Suppressor macrophage (primary cell): ENCODE measurements at regions not wholly inside any gene's neighbourhood (a gene's known extent, or its start where the extent isn't known, plus 50 kb on each side); places are given as distances from the start of the nearest gene placed in this dataset.

Source experiments
- DNase-seq, 4 experiments: peaks; one replicate each; pipeline ENCODE4 v3.0.0-alpha.2; 2020 to 2022

GRCh38 chr15:66848686-66849392, 146.8 kb downstream of the SMAD6 start:
- no peak for DNase-seq

DNA sequence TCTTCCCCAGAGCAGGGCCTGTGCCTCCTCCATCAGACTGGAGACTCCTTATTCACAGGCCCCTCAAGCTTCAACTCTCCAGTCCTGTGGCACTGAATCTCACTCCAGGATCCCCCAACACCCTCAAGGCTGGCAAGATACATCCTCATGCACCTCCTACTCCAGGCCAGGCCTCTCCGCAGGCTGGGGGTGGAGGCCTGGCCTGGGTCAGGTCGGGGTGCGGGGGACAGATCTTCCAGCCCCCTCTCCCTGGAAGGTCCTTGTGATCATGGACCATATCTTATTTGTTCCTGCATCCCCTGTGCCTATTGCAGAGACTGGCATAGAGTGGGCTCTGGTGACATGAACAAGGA, 147.3 kb downstream of the SMAD6 start:
- no peak for DNase-seq

DNA sequence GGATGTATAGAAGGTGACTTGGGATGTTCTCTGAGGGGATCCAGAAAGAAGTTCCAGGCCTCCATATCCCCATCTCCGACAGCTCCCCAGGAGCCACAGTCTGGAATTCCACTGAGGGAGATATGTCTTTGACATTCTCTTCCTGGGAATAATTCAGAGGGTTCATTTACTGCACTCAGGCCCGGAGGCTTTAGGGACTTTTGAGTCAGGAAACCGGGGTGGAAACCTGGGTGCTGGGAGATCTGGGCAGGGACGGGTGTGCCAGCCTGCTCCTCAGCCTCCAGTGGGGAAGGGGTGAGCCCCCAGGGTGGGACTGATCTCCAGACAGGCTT, 147.7 kb downstream of the SMAD6 start:
- DNase-seq = no peak

- DNase-seq = no peak
Measured at GRCh38 chr15:66850078-66850991, 148.3 kb downstream of the SMAD6 start.

- no peak for DNase-seq
Measured at GRCh38 chr15:66850996-66851310, 148.9 kb downstream of the SMAD6 start.

DNA sequence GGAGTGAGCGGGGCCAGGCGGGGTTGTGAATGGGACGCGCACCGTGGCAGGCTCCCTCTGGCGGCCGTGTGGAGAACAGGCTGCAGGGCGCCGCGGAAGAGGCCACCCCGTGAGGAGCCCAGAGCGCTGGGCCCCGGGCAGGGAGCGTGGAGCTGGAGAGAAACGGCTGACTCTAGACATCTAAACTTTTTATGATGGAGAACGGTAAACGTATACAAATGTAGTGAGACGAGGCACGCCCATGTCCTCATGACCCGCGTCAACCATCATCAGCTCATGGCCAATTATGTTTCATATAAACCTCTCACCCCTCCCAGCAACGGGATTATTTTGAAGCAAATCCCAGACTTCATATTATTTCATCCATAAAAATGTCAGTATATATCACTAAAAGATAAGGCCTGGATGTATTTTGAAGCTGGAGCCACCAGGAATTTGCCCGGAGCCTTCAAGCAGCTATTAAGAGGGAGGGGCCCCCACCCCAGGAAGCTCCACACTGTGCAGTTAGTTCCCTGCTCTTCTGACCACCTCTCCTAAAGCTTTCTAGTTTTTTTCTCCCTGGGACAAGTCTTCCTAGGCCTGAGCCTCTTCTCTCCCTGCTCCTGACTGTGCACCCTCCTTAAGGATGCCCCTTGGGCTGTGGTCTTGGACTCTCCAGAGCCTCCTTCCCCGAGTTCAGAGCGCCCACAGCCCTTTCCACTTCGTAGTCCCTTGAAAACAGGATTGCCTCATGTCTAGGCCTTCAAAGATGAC, 149.5 kb downstream of the SMAD6 start:
- peak; percentile 81 to 95 (median 90) for DNase-seq

- DNase-seq = peak in 1 of 4 experiments; percentile 2
Measured at GRCh38 chr15:66852064-66852905, 150.2 kb downstream of the SMAD6 start.

- peak in 1 of 4 experiments; percentile 1 for DNase-seq
Measured at GRCh38 chr15:66854012-66854965, 152.3 kb downstream of the SMAD6 start.

DNA sequence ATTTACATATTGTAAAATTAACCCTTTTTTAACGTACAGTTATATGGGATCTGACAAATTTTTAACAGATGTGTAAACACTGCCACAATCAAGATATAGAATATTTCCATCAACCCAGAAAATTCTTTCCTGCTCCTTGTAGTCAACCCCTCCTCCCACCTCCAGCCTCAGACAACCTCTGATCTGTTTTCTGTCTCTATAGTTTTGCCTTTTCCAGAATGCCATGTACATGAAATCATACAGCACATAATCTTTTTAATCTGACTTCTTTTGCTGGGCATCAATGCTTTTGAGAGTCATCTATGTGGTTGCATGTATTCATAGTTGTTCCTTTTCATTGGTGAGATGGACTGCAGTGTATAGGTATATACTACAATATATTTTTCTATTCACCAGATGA, 153.0 kb downstream of the SMAD6 start:
- no peak for DNase-seq

- DNase-seq = no peak
Measured at GRCh38 chr15:66857694-66858093, 155.7 kb downstream of the SMAD6 start.

DNA sequence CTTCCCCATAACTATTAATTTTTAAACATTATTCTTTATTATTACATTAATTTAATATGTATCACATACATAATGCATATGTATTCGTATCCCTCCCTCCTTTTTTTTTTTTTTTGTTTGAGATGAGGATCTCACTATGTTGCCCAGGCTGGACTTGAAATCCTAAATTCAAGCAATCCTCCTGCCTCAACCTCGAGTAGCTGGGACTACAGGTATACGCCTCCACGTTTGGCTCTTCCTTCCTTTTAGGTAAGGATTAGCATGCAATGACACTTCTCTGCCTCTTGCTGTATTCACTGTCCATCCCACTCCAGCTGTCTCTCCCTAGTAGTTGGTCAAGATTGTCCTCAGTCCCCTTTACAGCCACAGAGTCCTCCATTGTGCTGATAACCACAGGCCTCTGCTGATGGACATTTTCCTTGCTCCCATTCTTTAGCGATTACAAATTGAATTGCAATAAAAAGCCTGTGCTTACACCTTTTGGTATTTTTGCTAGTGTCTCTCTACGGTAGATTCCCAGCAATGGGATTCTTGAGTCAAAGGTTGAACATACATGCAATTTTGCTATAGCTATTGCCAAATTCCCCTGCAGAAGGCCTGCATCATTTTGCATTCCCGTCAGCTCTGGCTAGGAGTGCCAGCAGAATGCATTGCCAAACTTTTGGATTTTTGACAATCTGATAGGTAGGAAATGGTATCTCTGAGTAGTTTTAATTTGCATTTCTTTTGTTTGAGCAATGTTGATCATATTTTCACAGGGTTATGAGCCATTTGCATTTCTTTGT, 156.6 kb downstream of the SMAD6 start:
- no peak for DNase-seq

- DNase-seq = no peak
Measured at GRCh38 chr15:66859688-66860253, 157.7 kb downstream of the SMAD6 start.

DNA sequence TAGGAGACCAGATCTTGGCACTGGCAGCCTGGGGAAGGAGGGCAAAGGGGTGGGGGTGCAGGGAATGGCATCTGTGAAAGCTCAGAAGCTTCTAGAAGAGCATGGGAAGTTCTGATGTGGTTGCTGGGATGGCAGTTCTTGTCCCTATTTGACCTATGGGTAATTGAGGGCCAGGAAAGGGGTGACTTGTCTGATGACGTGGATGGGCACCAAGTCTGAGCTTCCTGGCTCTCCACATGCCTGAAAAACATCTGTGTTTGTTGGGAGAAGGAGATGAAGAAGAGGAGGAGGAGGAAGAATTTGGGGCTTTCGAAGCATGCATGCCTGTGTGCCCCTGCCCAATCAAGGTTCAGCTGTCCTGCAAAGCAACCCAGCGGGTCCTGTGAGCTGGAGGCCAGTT, 158.8 kb downstream of the SMAD6 start:
- DNase-seq = no peak

- DNase-seq = no peak
Measured at GRCh38 chr15:66862111-66862939, 160.3 kb downstream of the SMAD6 start.

DNA sequence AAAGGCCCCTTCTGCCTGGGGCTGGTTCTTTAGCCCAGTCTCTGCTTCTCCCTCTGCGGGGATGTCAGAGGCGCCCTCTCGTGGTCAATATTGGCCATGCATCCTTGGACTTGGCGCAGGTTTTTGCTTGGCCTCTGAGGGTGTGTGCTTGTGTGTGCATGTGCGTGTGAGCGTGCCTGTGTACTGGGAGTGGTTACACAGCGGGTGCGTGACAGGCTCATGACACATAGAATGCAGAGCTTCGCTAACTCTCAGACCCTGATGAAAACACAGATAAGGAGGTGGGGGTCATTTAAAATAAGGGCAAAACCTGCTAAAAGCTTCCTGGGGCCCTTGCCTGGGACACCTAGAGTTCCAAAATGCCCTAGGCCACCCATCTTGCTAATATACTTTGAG, 160.9 kb downstream of the SMAD6 start:
- peak; percentile 82 to 89 (median 85) for DNase-seq

DNA sequence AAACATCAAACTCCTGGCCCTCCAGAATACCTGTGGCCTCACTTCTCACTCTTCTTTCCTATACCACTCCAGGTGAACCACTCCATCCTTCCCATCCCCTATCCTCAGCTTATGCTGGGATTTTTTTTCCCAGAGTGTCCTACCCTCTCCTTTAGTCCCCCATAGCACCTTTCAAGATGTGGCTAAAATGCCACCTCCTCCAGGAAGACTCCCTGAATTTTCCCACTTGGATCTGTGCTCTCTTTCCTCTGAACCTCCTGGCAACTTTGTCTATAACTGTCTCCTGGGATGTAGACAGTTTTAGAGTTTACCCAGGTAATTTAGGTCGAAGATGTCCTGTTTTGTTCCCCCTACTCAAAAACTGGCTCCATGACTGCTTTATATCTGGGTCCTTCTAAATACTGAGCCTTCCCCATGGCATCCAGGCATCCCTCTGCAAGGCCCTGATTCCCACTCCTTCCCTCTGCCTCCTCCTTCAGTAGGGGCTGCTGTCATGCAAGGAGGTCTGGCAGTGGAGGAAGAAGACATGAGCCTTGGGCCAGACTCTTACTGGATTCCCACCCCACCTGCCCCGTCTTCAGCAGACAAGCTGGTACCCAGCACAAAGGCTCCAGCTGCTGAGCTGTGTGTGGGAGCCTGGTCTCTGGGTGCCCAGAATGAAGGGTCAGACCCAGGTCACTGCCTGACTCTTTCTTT, 161.5 kb downstream of the SMAD6 start:
- no peak for DNase-seq

DNA sequence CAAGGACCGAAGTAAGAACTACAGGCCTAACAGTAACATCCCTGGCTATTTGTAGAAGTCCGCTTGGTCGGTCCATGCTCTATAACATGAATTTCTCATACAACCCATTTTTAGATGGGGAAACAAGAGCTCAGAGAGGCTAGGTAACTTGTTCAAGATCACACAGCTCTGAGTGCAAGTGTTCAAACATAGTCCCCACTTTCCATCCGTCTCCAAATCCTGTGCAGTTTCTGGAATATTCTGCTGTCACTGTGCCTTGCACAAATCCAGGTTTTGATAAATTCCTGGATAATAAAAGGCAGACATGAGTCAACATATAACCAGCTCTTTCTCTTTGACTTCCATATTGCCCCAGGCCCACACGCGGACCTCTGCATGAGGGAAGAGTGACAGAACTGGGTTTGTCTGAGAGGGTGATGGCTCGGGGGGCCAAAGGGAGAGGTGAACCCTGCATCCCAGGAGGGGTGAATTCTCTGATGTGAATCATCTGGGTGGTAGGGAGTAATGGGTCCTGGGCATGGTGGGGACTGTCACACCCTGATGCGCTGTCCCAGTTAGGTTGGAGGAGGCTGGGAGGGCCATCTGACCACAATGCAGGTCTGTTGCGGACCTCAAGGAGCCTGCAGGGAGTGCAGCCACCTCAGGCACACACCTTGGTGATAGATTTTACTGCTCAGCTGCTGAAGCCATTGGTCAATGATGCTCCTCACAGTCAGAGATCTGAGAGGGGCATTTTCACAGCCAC, 162.2 kb downstream of the SMAD6 start:
- no peak for DNase-seq

- DNase-seq = no peak
Measured at GRCh38 chr15:66864871-66865281, 162.8 kb downstream of the SMAD6 start.
